ENCODE measurements at regions not wholly inside any gene's neighbourhood (a gene's known extent, or its start where the extent isn't known, plus 50 kb on each side); places are given as distances from the start of the nearest gene placed in this dataset.

GRCh38 chr7:67823345-67823744 lies 826.7 kb downstream of the TYW1 start:
- no TSS peak for BruUV-seq (replicated peaks)
- H3K4me3 ChIP-seq (ENCODE audit: insufficient read depth, low read depth, low read length): no peak overlapping the region
- peaks cover 13% of the 10 kb centered on the region for H3K9me3 ChIP-seq (ENCODE audit: control insufficient read depth, insufficient read depth, low read length)
- no peak overlapping the region for H2AFZ ChIP-seq (replicated peaks; ENCODE audit: low read length, poor library complexity)
- H3K14ac ChIP-seq (replicated peaks; ENCODE audit: low read depth, low read length): no peak overlapping the region
- intact Hi-C loops (cut with micrococcal nuclease) (no loop called here), in situ Hi-C loops (cut with MboI; ENCODE audit: low sequenced_read_pairs) (no loop called here), dilution Hi-C loops (cut with HindIII; ENCODE audit: low sequenced_read_pairs, unreplicated experiment) (no loop called here)
- no peaks in the 10 kb centered on the region for H3K4me1 ChIP-seq (ENCODE audit: control insufficient read depth, insufficient read depth, low read length)
- H4K20me1 ChIP-seq (ENCODE audit: insufficient read depth, low read length): no peaks in the 10 kb centered on the region
- WGBS, 2 experiments (ENCODE audit: extremely low coverage in 2 of 2, insufficient read length in 1 of 2): no CpG with 5 or more reads among the region's 4 CpGs
- H4K91ac ChIP-seq (ENCODE audit: insufficient read depth, low read depth, low read length): no peak overlapping the region
- H3K18ac ChIP-seq (ENCODE audit: low read depth, low read length): no peak overlapping the region
- H2BK15ac ChIP-seq (ENCODE audit: low read depth, low read length): no peak overlapping the region
- no peak overlapping the region for H2AK5ac ChIP-seq (ENCODE audit: low read depth, low read length)
- no peak overlapping the region for H2AK9ac ChIP-seq (replicated peaks; ENCODE audit: low read depth, low read length, poor library complexity)
- H3K4ac ChIP-seq (ENCODE audit: low read depth, low read length): no peak overlapping the region
- no peak overlapping the region for H3K56ac ChIP-seq (ENCODE audit: extremely low read depth, insufficient read depth, low read length)
- H3K36me3 ChIP-seq (ENCODE audit: control insufficient read depth, insufficient read depth, low read length): no peaks in the 10 kb centered on the region
- ATAC-seq (ENCODE audit: low read depth): no peak
- no peak overlapping the region for H3K9ac ChIP-seq (ENCODE audit: low read depth, low read length)
- H3K79me1 ChIP-seq (ENCODE audit: low read depth in 1 of 2, low read length in 2 of 2): no peaks in the 10 kb centered on the region
- H3K27ac ChIP-seq (ENCODE audit: insufficient read depth, low read length): no peak overlapping the region
- TF ChIP-seq CEBPB (IDR thresholded peaks at IDR 0.05; ENCODE audit: low read depth, low read length) (no peak), CTCF (conservative IDR thresholded peaks at IDR 0.05; ENCODE audit: low read depth, low read length) (no peak), USF2 (IDR thresholded peaks at IDR 0.05; ENCODE audit: low read depth, low read length) (no peak), POLR2A (IDR thresholded peaks at IDR 0.05; ENCODE audit: low read depth, low read length) (no peak), FOS (IDR thresholded peaks at IDR 0.05; ENCODE audit: low read depth, low read length) (no peak), MXI1 (IDR thresholded peaks at IDR 0.05; ENCODE audit: borderline replicate concordance, low read depth, low read length) (no peak), RCOR1 (IDR thresholded peaks at IDR 0.05; ENCODE audit: insufficient replicate concordance, low read length) (no peak), RAD21 (IDR thresholded peaks at IDR 0.05; ENCODE audit: low read length) (no peak), ELK1 (IDR thresholded peaks at IDR 0.05; ENCODE audit: borderline replicate concordance, low read depth, low read length) (no peak), MAFK (IDR thresholded peaks at IDR 0.05; ENCODE audit: low read depth, low read length) (no peak), SMC3 (IDR thresholded peaks at IDR 0.05; ENCODE audit: low read depth, low read length) (no peak), NFE2L2 (IDR thresholded peaks at IDR 0.05; ENCODE audit: low read depth, low read length) (no peak), CHD1 (IDR thresholded peaks at IDR 0.05; ENCODE audit: low read depth, low read length) (no peak), MAZ (IDR thresholded peaks at IDR 0.05; ENCODE audit: borderline replicate concordance, low read depth, low read length) (no peak)
- no peak overlapping the region for H2BK20ac ChIP-seq (ENCODE audit: low read depth, low read length)
- POLR2A ChIA-PET (ENCODE audit: unreplicated experiment): no interaction called here
- H2BK5ac ChIP-seq (ENCODE audit: low read depth, low read length, poor library complexity, severe bottlenecking): no peak overlapping the region
- no peaks in the 10 kb centered on the region for H3K27me3 ChIP-seq (ENCODE audit: control insufficient read depth, insufficient read depth, low read length)
- H2BK120ac ChIP-seq (ENCODE audit: low read depth, low read length): no peak overlapping the region
- no peaks in the 10 kb centered on the region for H3K9me1 ChIP-seq (ENCODE audit: insufficient read depth, low read length)
- H3K23ac ChIP-seq (ENCODE audit: low read depth, low read length): no peak overlapping the region
- no peak overlapping the region for H3K4me2 ChIP-seq (ENCODE audit: low read depth, low read length)
- CTCF ChIA-PET: no interaction called here
- no peak for DNase-seq
- H4K5ac ChIP-seq (ENCODE audit: low read depth, low read length): no peak overlapping the region
- no peak overlapping the region for H4K8ac ChIP-seq (ENCODE audit: low read depth in 2 of 2, low read length in 2 of 2)

Measured in IMR-90 (cell line).